ENCODE measurements at regions not wholly inside any gene's neighbourhood (a gene's known extent, or its start where the extent isn't known, plus 50 kb on each side); places are given as distances from the start of the nearest gene placed in this dataset.

- no peak for DNase-seq (ENCODE audit: low read depth)
- H3K4me3 ChIP-seq (ENCODE audit: low read depth, low read length): no peak overlapping the region
- TF ChIP-seq, protein P1, sequence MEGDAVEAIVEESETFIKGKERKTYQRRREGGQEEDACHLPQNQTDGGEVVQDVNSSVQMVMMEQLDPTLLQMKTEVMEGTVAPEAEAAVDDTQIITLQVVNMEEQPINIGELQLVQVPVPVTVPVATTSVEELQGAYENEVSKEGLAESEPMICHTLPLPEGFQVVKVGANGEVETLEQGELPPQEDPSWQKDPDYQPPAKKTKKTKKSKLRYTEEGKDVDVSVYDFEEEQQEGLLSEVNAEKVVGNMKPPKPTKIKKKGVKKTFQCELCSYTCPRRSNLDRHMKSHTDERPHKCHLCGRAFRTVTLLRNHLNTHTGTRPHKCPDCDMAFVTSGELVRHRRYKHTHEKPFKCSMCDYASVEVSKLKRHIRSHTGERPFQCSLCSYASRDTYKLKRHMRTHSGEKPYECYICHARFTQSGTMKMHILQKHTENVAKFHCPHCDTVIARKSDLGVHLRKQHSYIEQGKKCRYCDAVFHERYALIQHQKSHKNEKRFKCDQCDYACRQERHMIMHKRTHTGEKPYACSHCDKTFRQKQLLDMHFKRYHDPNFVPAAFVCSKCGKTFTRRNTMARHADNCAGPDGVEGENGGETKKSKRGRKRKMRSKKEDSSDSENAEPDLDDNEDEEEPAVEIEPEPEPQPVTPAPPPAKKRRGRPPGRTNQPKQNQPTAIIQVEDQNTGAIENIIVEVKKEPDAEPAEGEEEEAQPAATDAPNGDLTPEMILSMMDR (IDR thresholded peaks at IDR 0.05; ENCODE audit: control insufficient read depth, extremely low read depth, insufficient read depth): no peak
These were observed 67.6 kb downstream of the NMUR2 start for GRCh38 chr5:152337484-152337883.

GRCh38 chr5:152335461-152335860, 69.6 kb downstream of the NMUR2 start:
- TF ChIP-seq, protein P1 (IDR thresholded peaks at IDR 0.05; ENCODE audit: control insufficient read depth, extremely low read depth, insufficient read depth): no peak
- no peak overlapping the region for H3K4me3 ChIP-seq (ENCODE audit: low read depth, low read length)

GRCh38 chr5:152332716-152333460, 72.2 kb downstream of the NMUR2 start:
- no peak overlapping the region for H3K4me3 ChIP-seq (ENCODE audit: low read depth, low read length)
- TF ChIP-seq, protein P1 (IDR thresholded peaks at IDR 0.05; ENCODE audit: control insufficient read depth, extremely low read depth, insufficient read depth): no peak
- DNase-seq (ENCODE audit: low read depth): no peak

More at GRCh38 chr5:152335461-152335860, 69.6 kb downstream of the NMUR2 start:
- DNase-seq (ENCODE audit: low read depth): no peak

DNA sequence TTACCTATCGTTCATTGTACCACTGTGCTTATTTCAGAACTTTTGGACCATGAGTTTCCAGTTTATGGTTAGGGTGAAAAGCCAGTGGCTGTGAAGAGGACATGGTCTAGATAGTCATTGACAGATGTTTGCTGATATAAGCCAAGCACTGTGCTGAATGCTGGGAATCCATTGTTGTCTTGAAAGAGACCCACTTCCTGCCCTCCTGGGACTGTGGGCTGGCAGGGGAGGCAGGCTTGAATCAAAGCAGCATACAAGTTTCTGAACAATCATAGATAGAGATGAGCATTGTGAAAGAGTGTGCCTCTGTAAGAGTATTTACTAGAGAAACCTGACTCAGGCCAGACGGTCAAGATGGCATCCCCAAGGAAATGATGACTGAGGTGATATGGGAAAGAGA, 73.4 kb downstream of the NMUR2 start:
- DNase-seq (ENCODE audit: low read depth): no peak
- TF ChIP-seq, protein P1 (IDR thresholded peaks at IDR 0.05; ENCODE audit: control insufficient read depth, extremely low read depth, insufficient read depth): no peak
- no peak overlapping the region for H3K4me3 ChIP-seq (ENCODE audit: low read depth, low read length)

DNA sequence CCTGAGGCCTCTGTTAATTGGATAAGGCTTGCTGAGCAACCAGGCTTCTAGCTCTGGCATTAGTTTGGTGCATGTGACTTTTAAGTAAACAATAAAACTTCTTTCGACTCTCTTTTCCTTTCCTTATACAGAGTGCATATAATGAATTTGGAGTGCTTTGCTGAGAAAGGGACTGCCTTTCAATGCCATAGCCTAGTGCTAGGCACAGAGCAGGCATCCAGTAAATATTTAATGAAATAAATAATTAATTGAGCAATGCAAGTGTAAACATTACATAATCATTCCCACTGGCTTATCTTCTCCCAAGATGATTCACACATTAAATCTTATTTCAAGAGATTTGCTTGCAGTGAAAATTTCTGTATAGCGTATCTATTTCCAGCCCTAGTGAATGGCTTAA, 74.1 kb downstream of the NMUR2 start:
- TF ChIP-seq, protein P1 (IDR thresholded peaks at IDR 0.05; ENCODE audit: control insufficient read depth, extremely low read depth, insufficient read depth): no peak
- no peak for DNase-seq (ENCODE audit: low read depth)
- no peak overlapping the region for H3K4me3 ChIP-seq (ENCODE audit: low read depth, low read length)

- H3K4me3 ChIP-seq (ENCODE audit: low read depth, low read length): no peak overlapping the region
- TF ChIP-seq, protein P1 (IDR thresholded peaks at IDR 0.05; ENCODE audit: control insufficient read depth, extremely low read depth, insufficient read depth): no peak
- DNase-seq (ENCODE audit: low read depth): no peak
These were observed 75.3 kb downstream of the NMUR2 start for GRCh38 chr5:152329761-152330283.

DNA sequence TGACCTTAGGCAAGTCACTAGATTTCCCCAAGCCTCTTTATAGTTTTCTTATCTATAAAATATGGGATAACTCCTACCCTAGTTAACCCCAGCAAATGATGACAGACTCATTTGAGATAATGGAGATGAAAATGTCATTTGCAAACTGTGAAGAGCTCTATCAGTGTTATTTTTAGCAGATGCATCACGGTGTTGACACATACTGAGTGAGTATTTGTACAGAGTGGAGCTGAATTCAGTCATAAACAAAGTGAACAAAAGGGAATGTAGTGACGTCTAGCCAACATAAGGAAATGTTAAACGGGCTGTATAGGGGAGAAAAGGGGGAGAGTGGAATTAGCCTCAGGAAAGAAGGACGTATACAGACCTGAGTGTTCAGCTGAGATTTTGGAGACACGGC, 75.9 kb downstream of the NMUR2 start:
- no peak for DNase-seq (ENCODE audit: low read depth)
- H3K4me3 ChIP-seq (ENCODE audit: low read depth, low read length): no peak overlapping the region
- TF ChIP-seq, protein P1 (IDR thresholded peaks at IDR 0.05; ENCODE audit: control insufficient read depth, extremely low read depth, insufficient read depth): no peak
